C4-2B (cell line): ENCODE measurements at regions not wholly inside any gene's neighbourhood (a gene's known extent, or its start where the extent isn't known, plus 50 kb on each side); places are given as distances from the start of the nearest gene placed in this dataset.

Experiments
- CTCF ChIP-seq: fragments of 450-650 bp; conservative IDR thresholded peaks from 2 replicates; pipeline ENCODE4 v1.5.1; 2017; ENCODE audit warnings: mild to moderate bottlenecking
- ZFX ChIP-seq: fragments of 450-650 bp; IDR thresholded peaks from 2 replicates; pipeline ENCODE4 v1.6.1; 2017

DNA sequence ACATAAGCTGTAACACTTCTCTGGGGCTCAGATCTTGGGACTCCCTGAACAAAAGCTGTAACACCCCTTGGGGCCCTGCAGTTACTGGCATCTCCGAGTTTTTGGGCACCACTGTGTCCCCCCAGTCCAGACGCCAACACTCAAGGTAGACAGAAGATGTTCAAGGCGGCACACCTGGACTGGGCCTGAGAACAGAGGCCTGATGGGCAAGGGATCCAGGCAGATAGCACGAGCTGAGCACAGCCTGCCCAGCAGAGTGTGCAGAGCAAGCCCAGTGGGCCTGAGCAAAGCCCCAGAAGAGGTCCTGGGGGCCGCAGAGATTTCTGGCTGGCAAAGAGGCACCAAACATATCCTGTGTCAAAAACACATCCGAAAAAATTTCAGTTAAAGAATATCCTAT is 1163.3 kb upstream of the PRR20A start:
- TF ChIP-seq CTCF = no peak
- TF ChIP-seq ZFX = no peak
